Stimulated activated CD8-positive, alpha-beta memory T cell treated with anti-CD3 and anti-CD28 coated beads, Interleukin-15, amount 100 ng/mL, for 4 hours (primary cell): ENCODE measurements at regions not wholly inside any gene's neighbourhood (a gene's known extent, or its start where the extent isn't known, plus 50 kb on each side); places are given as distances from the start of the nearest gene placed in this dataset.
"Not testable (repeated sequence)": the region's sequence is repeated elsewhere in the genome, so short reads cannot be mapped to it uniquely, and the experiment has no call there.

Experiments used
- DNase-seq, 2 donors: peaks; one replicate each; pipeline ENCODE4 v3.0.0-alpha.2; 2020; ENCODE audit warnings: low read depth in 2 of 2

DNA sequence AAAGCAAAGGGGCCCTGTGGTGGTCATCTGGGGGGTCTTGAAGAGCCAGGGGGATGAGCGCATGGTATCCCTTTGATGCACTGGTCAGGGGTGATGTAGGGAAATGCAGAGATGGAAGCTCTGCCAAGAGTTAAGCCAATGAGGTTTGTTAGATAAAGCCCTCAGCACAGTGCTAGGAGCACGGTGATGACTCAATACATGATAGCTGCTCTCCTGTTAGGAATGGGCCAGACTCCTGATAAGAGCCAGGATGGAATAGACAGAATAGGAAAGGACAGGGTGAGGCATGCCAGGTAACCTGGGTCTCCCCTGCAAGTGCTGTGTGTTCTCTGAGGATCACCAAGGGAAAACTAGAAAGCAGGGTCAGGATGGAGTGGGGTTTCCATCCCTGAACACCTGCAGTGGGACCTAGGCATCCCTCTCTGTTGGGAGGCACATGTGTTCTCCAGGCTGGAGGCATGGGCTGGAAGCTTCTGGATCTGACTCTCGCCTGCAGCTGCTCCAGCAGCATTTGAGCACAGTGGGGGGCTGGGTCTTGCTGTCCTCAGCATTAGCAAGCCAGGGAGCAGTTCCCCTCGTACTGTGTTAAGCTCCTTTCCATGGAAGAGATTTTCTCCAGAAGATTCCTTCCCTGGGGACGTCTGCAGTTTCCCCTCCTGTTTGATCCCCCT is 71.8 kb upstream of the TIAM2 start:
- no peak for DNase-seq

DNA sequence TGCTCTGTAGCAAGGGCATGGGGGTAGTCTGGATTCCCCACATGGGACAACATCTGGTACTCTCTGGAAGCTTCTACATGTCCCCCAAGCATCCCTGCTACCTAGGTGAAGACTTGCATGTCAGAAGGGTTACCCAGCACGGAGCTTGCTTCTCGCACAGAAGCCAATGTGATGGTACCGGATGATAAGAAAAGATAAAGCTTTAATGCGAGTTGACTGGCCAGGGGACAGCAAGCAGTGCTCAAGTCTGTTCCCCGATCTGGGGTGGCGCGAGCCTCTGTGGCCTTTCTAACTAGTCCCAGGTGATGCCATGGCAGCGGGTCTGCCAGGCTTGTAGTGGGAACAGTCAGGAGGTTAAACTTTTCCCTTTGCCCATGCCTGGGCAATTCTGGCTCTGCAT is 70.0 kb upstream of the TIAM2 start:
- DNase-seq, result no peak

DNA sequence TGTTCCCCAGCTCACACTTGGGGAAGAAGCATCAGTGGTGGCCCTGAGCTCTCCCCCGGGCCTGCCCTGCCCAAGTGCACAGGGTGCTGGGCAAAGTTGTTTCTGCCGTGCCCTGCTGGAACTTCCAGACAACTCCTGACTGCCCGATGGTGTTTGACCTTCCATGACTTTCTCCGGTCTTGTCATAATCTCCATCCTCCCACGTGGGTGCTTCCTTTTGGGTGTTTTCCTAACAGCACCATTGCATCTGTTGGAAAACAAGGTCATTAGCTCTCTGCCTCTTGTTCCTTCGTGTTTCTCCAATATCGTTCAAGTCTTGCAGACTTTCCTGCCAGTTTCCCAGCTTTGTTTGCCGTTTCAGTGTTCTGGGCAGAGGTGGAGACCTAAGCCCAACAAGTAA is 68.7 kb upstream of the TIAM2 start:
- no peak for DNase-seq

GRCh38 chr6:154928325-154928922 is 66.7 kb upstream of the TIAM2 start:
- DNase-seq, result peak in 1 of 2 donors; percentile 32

GRCh38 chr6:154930451-154930851 is 64.7 kb upstream of the TIAM2 start:
- DNase-seq, result no peak

GRCh38 chr6:154931711-154932424 is 63.2 kb upstream of the TIAM2 start:
- DNase-seq, result no peak

DNA sequence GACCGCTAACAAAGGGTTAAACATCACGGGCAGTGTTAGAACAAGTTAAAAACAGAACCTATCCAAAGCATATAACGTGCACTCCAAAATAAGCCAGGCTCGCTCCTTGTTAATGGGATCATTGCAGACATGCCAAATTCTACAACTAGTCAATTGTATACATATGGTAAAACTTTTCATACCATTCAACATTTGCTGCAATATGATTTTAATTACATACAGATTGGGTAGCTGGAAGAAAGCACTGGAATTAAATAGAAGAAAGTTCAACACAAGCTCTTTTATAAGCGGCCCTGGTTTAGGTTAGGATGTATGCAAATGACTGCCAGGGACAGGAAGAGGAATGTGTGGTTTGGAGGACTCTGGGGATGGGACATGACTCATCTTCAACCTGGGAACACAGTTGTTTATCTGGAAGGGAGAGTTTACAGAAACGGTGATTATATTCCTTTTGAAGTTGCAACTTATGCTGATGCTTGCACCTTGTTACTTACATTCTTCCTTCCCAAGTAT is 62.5 kb upstream of the TIAM2 start:
- no peak for DNase-seq

- DNase-seq, result no peak
Measured at GRCh38 chr6:154933181-154933827, 61.8 kb upstream of the TIAM2 start.

- no peak for DNase-seq
Measured at GRCh38 chr6:154937306-154938220, 57.6 kb upstream of the TIAM2 start.

- DNase-seq, result no peak
Measured at GRCh38 chr6:154938221-154938580, 56.9 kb upstream of the TIAM2 start.

DNA sequence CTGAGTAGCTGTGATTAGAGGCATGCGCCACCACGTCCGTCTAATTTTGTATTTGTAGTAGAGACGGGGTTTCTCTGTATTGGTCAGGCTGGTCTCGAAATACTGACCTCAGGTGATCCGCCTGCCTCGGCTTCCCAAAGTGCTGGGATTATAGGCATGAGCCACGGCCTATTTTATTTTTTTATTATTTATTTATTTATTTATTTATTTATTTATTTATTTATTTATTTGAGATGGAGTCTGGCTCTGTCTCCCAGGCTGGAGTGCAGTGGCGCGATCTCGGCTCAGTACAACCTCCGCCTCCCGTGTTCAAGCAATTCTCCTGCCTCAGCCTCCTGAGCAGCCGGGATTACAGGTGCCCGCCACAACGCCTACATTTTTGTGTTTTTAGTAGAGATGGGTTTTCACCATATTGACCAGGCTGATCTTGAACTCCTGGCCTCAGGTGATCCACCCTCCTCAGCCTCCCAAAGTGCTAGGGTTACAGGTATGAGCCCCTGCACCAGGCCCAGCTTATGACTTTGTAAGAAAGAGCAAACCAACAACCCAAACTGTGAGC is 56.3 kb upstream of the TIAM2 start:
- DNase-seq, result not testable (repeated sequence)

- no peak for DNase-seq
Measured at GRCh38 chr6:154942770-154943169, 52.3 kb upstream of the TIAM2 start.

GRCh38 chr6:154945271-154945890 is 49.7 kb upstream of the TIAM2 start:
- no peak for DNase-seq
